ENCODE measurements at regions not wholly inside any gene's neighbourhood (a gene's known extent, or its start where the extent isn't known, plus 50 kb on each side); places are given as distances from the start of the nearest gene placed in this dataset.

GRCh38 chr5:125720348-125720685, 702.9 kb upstream of the GRAMD2B start:
- no peak for DNase-seq

- no peak for DNase-seq
Measured at GRCh38 chr5:125720721-125721120, 702.5 kb upstream of the GRAMD2B start.

GRCh38 chr5:125722550-125722949, 700.7 kb upstream of the GRAMD2B start:
- DNase-seq = no peak

- DNase-seq = no peak
Measured at GRCh38 chr5:125725691-125726090, 697.5 kb upstream of the GRAMD2B start.

GRCh38 chr5:125743939-125744338, 679.3 kb upstream of the GRAMD2B start:
- DNase-seq = no peak

GRCh38 chr5:125746917-125747316, 676.3 kb upstream of the GRAMD2B start:
- DNase-seq = no peak

GRCh38 chr5:125750147-125750860, 672.9 kb upstream of the GRAMD2B start:
- no peak for DNase-seq

- no peak for DNase-seq
Measured at GRCh38 chr5:125750861-125751186, 672.4 kb upstream of the GRAMD2B start.

GRCh38 chr5:125756456-125756855, 666.8 kb upstream of the GRAMD2B start:
- no peak for DNase-seq

- no peak for DNase-seq
Measured at GRCh38 chr5:125766706-125767105, 656.5 kb upstream of the GRAMD2B start.

- DNase-seq = no peak
Measured at GRCh38 chr5:125775896-125776295, 647.3 kb upstream of the GRAMD2B start.

- DNase-seq = no peak
Measured at GRCh38 chr5:125776656-125777139, 646.5 kb upstream of the GRAMD2B start.

- no peak for DNase-seq
Measured at GRCh38 chr5:125778791-125779190, 644.4 kb upstream of the GRAMD2B start.

GRCh38 chr5:125785407-125785806, 637.8 kb upstream of the GRAMD2B start:
- no peak for DNase-seq

GRCh38 chr5:125786021-125786420, 637.2 kb upstream of the GRAMD2B start:
- DNase-seq = no peak

GRCh38 chr5:125793470-125793869, 629.7 kb upstream of the GRAMD2B start:
- DNase-seq = no peak

- DNase-seq = no peak
Measured at GRCh38 chr5:125794922-125795321, 628.3 kb upstream of the GRAMD2B start.

GRCh38 chr5:125798307-125798706, 624.9 kb upstream of the GRAMD2B start:
- no peak for DNase-seq

GRCh38 chr5:125812651-125813050, 610.6 kb upstream of the GRAMD2B start:
- DNase-seq = no peak

GRCh38 chr5:125813221-125813974, 609.8 kb upstream of the GRAMD2B start:
- DNase-seq = no peak

GRCh38 chr5:125814119-125814518, 609.1 kb upstream of the GRAMD2B start:
- DNase-seq = no peak

- no peak for DNase-seq
Measured at GRCh38 chr5:125823572-125823971, 599.6 kb upstream of the GRAMD2B start.

GRCh38 chr5:125826214-125826613, 597.0 kb upstream of the GRAMD2B start:
- no peak for DNase-seq

GRCh38 chr5:125829349-125829748, 593.9 kb upstream of the GRAMD2B start:
- DNase-seq = no peak

GRCh38 chr5:125833398-125833797, 589.8 kb upstream of the GRAMD2B start:
- no peak for DNase-seq

Measured in stimulated activated CD4-positive, alpha-beta T cell treated with anti-CD3 and anti-CD28 coated beads, Interleukin-2, amount 100 ng/mL, for 24 hours (primary cell).